NCI-H2227 treated with DMSO at 0.1 percent for 48 hours (cell line): ENCODE measurements at regions not wholly inside any gene's neighbourhood (a gene's known extent, or its start where the extent isn't known, plus 50 kb on each side); places are given as distances from the start of the nearest gene placed in this dataset.
"Not testable (repeated sequence)": the region's sequence is repeated elsewhere in the genome, so short reads cannot be mapped to it uniquely, and the experiment has no call there.

ENCODE experiments used
- DNase-seq: peaks from one replicate; lab custom pipeline; 2025; lab: John Stamatoyannopoulos, UW

- DNase-seq: no peak
Observed at GRCh38 chr5:30596495-30597064, 596.9 kb upstream of the CDH6 start.

- no peak for DNase-seq
Observed at GRCh38 chr5:30594331-30594730, 599.2 kb upstream of the CDH6 start.

GRCh38 chr5:30592833-30593232 is 600.7 kb upstream of the CDH6 start:
- DNase-seq: no peak

GRCh38 chr5:30581198-30581935 is 612.1 kb upstream of the CDH6 start:
- DNase-seq: no peak

- no peak for DNase-seq
Observed at GRCh38 chr5:30574761-30575160, 618.7 kb upstream of the CDH6 start.

GRCh38 chr5:30572279-30572678 is 621.2 kb upstream of the CDH6 start:
- DNase-seq: no peak

GRCh38 chr5:30561771-30562170 is 631.7 kb upstream of the CDH6 start:
- DNase-seq: no peak

- DNase-seq: no peak
Observed at GRCh38 chr5:30551618-30552017, 641.9 kb upstream of the CDH6 start.

GRCh38 chr5:30548580-30549305 is 644.7 kb upstream of the CDH6 start:
- no peak for DNase-seq

- DNase-seq: no peak
Observed at GRCh38 chr5:30540150-30540549, 653.3 kb upstream of the CDH6 start.

GRCh38 chr5:30539004-30539634 is 654.4 kb upstream of the CDH6 start:
- DNase-seq: no peak

- DNase-seq: no peak
Observed at GRCh38 chr5:30525353-30525752, 668.1 kb upstream of the CDH6 start.

- DNase-seq: no peak
Observed at GRCh38 chr5:30524428-30524827, 669.1 kb upstream of the CDH6 start.

GRCh38 chr5:30523061-30523460 is 670.4 kb upstream of the CDH6 start:
- no peak for DNase-seq

- no peak for DNase-seq
Observed at GRCh38 chr5:30505014-30505886, 688.2 kb upstream of the CDH6 start.

- no peak for DNase-seq
Observed at GRCh38 chr5:30502277-30502676, 691.2 kb upstream of the CDH6 start.

GRCh38 chr5:30501065-30501464 is 692.4 kb upstream of the CDH6 start:
- DNase-seq: no peak

- DNase-seq: no peak
Observed at GRCh38 chr5:30500513-30500912, 693.0 kb upstream of the CDH6 start.

GRCh38 chr5:30499402-30499801 is 694.1 kb upstream of the CDH6 start:
- DNase-seq: no peak

GRCh38 chr5:30498972-30499371 is 694.5 kb upstream of the CDH6 start:
- DNase-seq: no peak

- not testable (repeated sequence) for DNase-seq
Observed at GRCh38 chr5:30498509-30498908, 695.0 kb upstream of the CDH6 start.

GRCh38 chr5:30494113-30494512 is 699.4 kb upstream of the CDH6 start:
- not testable (repeated sequence) for DNase-seq
